Mesenchymal stem cell (in vitro differentiated cells and primary cell): ENCODE measurements at regions not wholly inside any gene's neighbourhood (a gene's known extent, or its start where the extent isn't known, plus 50 kb on each side); places are given as distances from the start of the nearest gene placed in this dataset.

ENCODE experiments used
- DNase-seq: peaks from one replicate; pipeline ENCODE4 v3.0.0-alpha.2; 2013
- H2AFZ ChIP-seq: one replicate; pipeline ENCODE4 v1.6.1; 2013; ENCODE audit warnings: low read depth, mild to moderate bottlenecking, control low read depth, inconsistent platforms, low read length, moderate library complexity
- H2AK5ac ChIP-seq: 2 replicates; pipeline ENCODE4 v1.6.1; 2013; ENCODE audit warnings: low read length, moderate library complexity, mild to moderate bottlenecking, inconsistent platforms; ENCODE audit not compliant: severe bottlenecking
- H2BK120ac ChIP-seq: one replicate; pipeline ENCODE4 v1.6.1; 2013; ENCODE audit warnings: low read depth, mild to moderate bottlenecking, inconsistent platforms, low read length, moderate library complexity
- H2BK12ac ChIP-seq, 2 experiments: one replicate each; pipeline ENCODE4 v1.6.1; 2013; ENCODE audit warnings: inconsistent platforms in 2 of 2, low read length in 2 of 2, mild to moderate bottlenecking in 2 of 2, moderate library complexity in 2 of 2, control low read depth in 1 of 2
- H2BK15ac ChIP-seq: one replicate; pipeline ENCODE4 v1.6.1; 2013; ENCODE audit warnings: mild to moderate bottlenecking, low read depth, inconsistent platforms; ENCODE audit not compliant: poor library complexity, severe bottlenecking
- H2BK5ac ChIP-seq: 2 replicates; pipeline ENCODE4 v1.6.1; 2013; ENCODE audit warnings: low read depth, mild to moderate bottlenecking, low read length, control low read depth, inconsistent platforms; ENCODE audit not compliant: poor library complexity, severe bottlenecking
- H3K14ac ChIP-seq, 2 experiments: one replicate each; pipeline ENCODE4 v1.6.1; 2013; ENCODE audit warnings: inconsistent platforms in 2 of 2, low read length in 2 of 2, control low read depth in 1 of 2, mild to moderate bottlenecking in 1 of 2, moderate library complexity in 1 of 2
- H3K18ac ChIP-seq, 2 experiments: one replicate each; pipeline ENCODE4 v1.6.1; 2013; ENCODE audit warnings: inconsistent platforms in 2 of 2, low read length in 2 of 2, control low read depth in 1 of 2, low read depth in 1 of 2, mild to moderate bottlenecking in 1 of 2
- H3K23ac ChIP-seq, 2 experiments: one replicate each; pipeline ENCODE4 v1.6.1; 2013; ENCODE audit warnings: inconsistent platforms in 2 of 2, low read length in 2 of 2, mild to moderate bottlenecking in 2 of 2, moderate library complexity in 2 of 2, control low read depth in 1 of 2
- H3K27ac ChIP-seq: 2 replicates; pipeline ENCODE4 v1.5.1; 2013; ENCODE audit warnings: mild to moderate bottlenecking, moderate library complexity, low read length, control low read depth, inconsistent platforms; ENCODE audit not compliant: poor library complexity, severe bottlenecking
- H3K27me3 ChIP-seq, 2 experiments: 2 replicates each; pipeline versions ENCODE4 v1.6.1 to v1.7.0; 2013; ENCODE audit warnings: low read length in 2 of 2, mild to moderate bottlenecking in 2 of 2, moderate library complexity in 2 of 2, control low read depth in 1 of 2, inconsistent platforms in 1 of 2; ENCODE audit not compliant: control insufficient read depth in 1 of 2, insufficient read depth in 1 of 2
- H3K36me3 ChIP-seq, 2 experiments: 2 replicates each; pipeline versions ENCODE4 v1.6.1 to v1.7.0; 2013; ENCODE audit warnings: low read length in 2 of 2, control low read depth in 1 of 2, inconsistent platforms in 1 of 2, low read depth in 1 of 2, mild to moderate bottlenecking in 1 of 2; ENCODE audit not compliant: insufficient read depth in 2 of 2, control insufficient read depth in 1 of 2
- H3K4ac ChIP-seq, 2 experiments: one replicate each; pipeline ENCODE4 v1.6.1; 2013; ENCODE audit warnings: inconsistent platforms in 2 of 2, low read length in 2 of 2, mild to moderate bottlenecking in 2 of 2, moderate library complexity in 2 of 2, control low read depth in 1 of 2, low read depth in 1 of 2
- H3K4me1 ChIP-seq: 2 replicates; pipeline ENCODE4 v1.6.1; 2013; ENCODE audit warnings: low read depth, low read length, control low read depth; ENCODE audit not compliant: control insufficient read depth, insufficient read depth
- H3K4me2 ChIP-seq: 2 replicates; pipeline ENCODE4 v1.6.1; 2013; ENCODE audit warnings: low read length, mild to moderate bottlenecking, inconsistent platforms; ENCODE audit not compliant: poor library complexity, severe bottlenecking
- H3K4me3 ChIP-seq, 2 experiments: 2 replicates each; pipeline versions ENCODE4 v1.5.1 to v1.7.0; 2013; ENCODE audit warnings: low read length in 2 of 2, mild to moderate bottlenecking in 2 of 2, control low read depth in 1 of 2, low read depth in 1 of 2; ENCODE audit not compliant: insufficient read depth in 1 of 2
- H3K79me1 ChIP-seq: replicated peaks from 2 replicates; pipeline ENCODE4 v1.6.1; 2013; ENCODE audit warnings: mild to moderate bottlenecking, control low read depth, low read length, inconsistent platforms; ENCODE audit not compliant: poor library complexity, severe bottlenecking
- H3K9ac ChIP-seq: 2 replicates; pipeline ENCODE4 v1.7.0; 2013; ENCODE audit warnings: mild to moderate bottlenecking, low read length, moderate library complexity
- H3K9me3 ChIP-seq: 2 replicates; pipeline ENCODE4 v1.7.0; 2013; ENCODE audit warnings: mild to moderate bottlenecking, low read length; ENCODE audit not compliant: control insufficient read depth
- H4K8ac ChIP-seq: one replicate; pipeline ENCODE4 v1.6.1; 2013; ENCODE audit warnings: inconsistent platforms, mild to moderate bottlenecking, low read length, moderate library complexity
- H4K91ac ChIP-seq: one replicate; pipeline ENCODE4 v1.6.1; 2013; ENCODE audit warnings: mild to moderate bottlenecking, low read length, inconsistent platforms
- whole genome bisulfite sequencing: methylation state at CpG from one replicate; pipeline ENCODE4 v1.1.7; 2013; ENCODE audit warnings: mixed read lengths; 5-methylcytosine and 5-hydroxymethylcytosine counted together

DNA sequence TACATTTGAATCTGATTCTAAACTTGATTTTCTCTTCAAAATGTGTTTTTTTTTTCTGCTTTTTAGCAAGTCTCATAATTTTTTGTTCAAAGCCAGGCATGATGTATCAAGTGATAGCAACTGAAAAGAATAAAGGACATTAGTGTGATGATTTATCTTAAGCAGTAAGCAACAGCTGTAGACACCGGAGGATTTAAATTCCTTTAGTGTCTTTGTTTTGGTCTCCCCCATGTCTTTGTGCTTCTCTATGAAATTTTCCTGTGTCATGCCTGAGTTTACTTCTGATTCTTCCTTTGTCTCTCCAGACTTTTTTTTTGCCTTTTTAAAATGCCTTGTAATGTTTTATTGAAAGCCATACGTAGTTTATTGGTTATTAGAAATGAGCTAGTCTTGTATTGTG lies 934.2 kb upstream of the RAG2 start:
- DNase-seq, result no peak
- H3K27ac ChIP-seq, result no peak overlapping the region
- H3K4me2 ChIP-seq, result no peak overlapping the region
- no peak overlapping the region for H2BK12ac ChIP-seq
- H2BK15ac ChIP-seq, result no peak overlapping the region
- H3K9me3 ChIP-seq, result peaks cover 12% of the 10 kb centered on the region
- WGBS, result 71% methylated on average over 2 of the region's 2 CpGs
- H2AK5ac ChIP-seq, result no peak overlapping the region
- no peak overlapping the region for H2AFZ ChIP-seq
- no peaks in the 10 kb centered on the region for H3K27me3 ChIP-seq
- H4K8ac ChIP-seq, result no peak overlapping the region
- H3K4ac ChIP-seq, result no peak overlapping the region
- no peaks in the 10 kb centered on the region for H3K36me3 ChIP-seq
- no peak overlapping the region for H2BK5ac ChIP-seq
- no peak overlapping the region for H4K91ac ChIP-seq
- no peak overlapping the region for H3K23ac ChIP-seq
- no peaks in the 10 kb centered on the region for H3K79me1 ChIP-seq
- no peaks in the 10 kb centered on the region for H3K4me1 ChIP-seq
- no peak overlapping the region for H3K14ac ChIP-seq
- no peak overlapping the region for H3K4me3 ChIP-seq
- no peak overlapping the region for H3K18ac ChIP-seq
- H2BK120ac ChIP-seq, result no peak overlapping the region
- no peak overlapping the region for H3K9ac ChIP-seq

DNA sequence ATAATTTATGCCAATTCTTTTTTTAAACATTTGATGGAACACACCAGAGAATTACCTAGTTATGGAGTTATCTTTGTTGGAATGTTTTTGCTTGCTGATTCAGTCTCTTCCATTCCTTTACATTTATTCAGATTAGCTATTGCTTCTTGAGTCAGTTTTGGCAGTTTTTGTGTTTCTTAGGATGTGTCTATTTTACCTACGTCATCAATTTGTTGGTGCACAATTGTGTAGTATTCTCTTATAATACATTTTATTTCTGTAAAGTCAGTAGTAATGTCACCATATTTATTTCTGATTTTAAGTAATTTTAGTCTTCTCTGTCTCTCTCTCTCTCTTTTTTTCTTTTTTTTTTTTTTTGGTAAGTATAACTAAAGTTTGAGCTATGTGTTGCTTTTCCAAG lies 929.5 kb upstream of the RAG2 start:
- no CpG with 5 or more reads among the region's 1 CpG for WGBS
- H2BK12ac ChIP-seq, result no peak overlapping the region
- no peak overlapping the region for H3K4me2 ChIP-seq
- H3K18ac ChIP-seq, result no peak overlapping the region
- no peak overlapping the region for H3K9ac ChIP-seq
- no peak for DNase-seq
- no peak overlapping the region for H3K4ac ChIP-seq
- H2BK5ac ChIP-seq, result no peak overlapping the region
- H3K36me3 ChIP-seq, result no peaks in the 10 kb centered on the region
- H2BK120ac ChIP-seq, result no peak overlapping the region
- no peak overlapping the region for H2AK5ac ChIP-seq
- no peak overlapping the region for H2BK15ac ChIP-seq
- no peaks in the 10 kb centered on the region for H3K4me1 ChIP-seq
- H3K79me1 ChIP-seq, result no peaks in the 10 kb centered on the region
- no peak overlapping the region for H3K23ac ChIP-seq
- no peak overlapping the region for H4K8ac ChIP-seq
- no peak overlapping the region for H4K91ac ChIP-seq
- no peak overlapping the region for H3K4me3 ChIP-seq
- H3K9me3 ChIP-seq, result peaks cover 12% of the 10 kb centered on the region
- no peak overlapping the region for H2AFZ ChIP-seq
- H3K27me3 ChIP-seq, result no peaks in the 10 kb centered on the region
- H3K14ac ChIP-seq, result no peak overlapping the region
- no peak overlapping the region for H3K27ac ChIP-seq

DNA sequence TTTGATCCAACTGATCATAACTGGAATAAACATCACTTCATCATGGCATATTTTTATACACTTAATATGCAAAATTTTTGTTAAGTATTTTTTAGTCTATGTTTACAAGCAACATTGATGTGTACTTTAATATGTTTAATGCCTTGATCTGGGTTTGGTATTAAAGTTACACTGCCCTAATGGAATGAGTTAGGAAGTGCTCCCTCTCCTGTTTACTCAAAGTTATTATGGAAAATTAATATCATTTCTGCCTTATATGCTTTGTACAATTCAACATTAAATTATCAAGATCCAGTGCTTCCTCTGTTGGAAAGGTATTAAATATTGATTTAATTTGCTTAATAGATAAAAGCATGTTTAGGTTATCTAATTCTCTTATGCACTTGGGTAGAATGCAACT lies 927.3 kb upstream of the RAG2 start:
- Histone ChIP-seq H3K4me1 (no peaks in the 10 kb centered on the region), H2BK15ac (no peak overlapping the region), H2BK12ac (no peak overlapping the region), H3K27ac (no peak overlapping the region), H3K4ac (no peak overlapping the region), H2BK5ac (no peak overlapping the region), H3K4me2 (no peak overlapping the region), H3K36me3 (no peaks in the 10 kb centered on the region), H2AK5ac (no peak overlapping the region), H3K9me3 (peaks cover 18% of the 10 kb centered on the region), H3K23ac (no peak overlapping the region), H3K18ac (no peak overlapping the region), H4K91ac (no peak overlapping the region), H3K9ac (no peak overlapping the region), H2AFZ (no peak overlapping the region), H3K27me3 (no peaks in the 10 kb centered on the region), H2BK120ac (no peak overlapping the region), H3K4me3 (no peak overlapping the region), H4K8ac (no peak overlapping the region), H3K14ac (no peak overlapping the region), H3K79me1 (no peaks in the 10 kb centered on the region)
- DNase-seq, result no peak

DNA sequence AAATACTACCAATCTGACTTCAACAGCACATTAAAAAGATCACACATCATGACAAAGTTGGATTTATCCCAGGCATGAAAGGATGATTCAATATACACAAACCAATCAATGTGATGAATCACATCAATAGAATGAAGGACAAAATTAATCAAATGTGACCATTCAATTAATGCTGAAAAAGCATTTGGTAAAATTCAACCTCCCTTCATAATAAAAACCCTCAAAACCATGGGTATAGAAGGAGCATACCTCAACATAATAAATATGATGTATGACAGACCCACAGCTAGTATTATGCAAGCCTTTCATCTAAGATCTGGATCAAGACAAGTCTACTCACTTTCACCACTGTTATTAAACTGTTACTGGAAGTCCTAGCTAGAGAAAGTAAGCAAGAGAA lies 921.7 kb upstream of the RAG2 start:
- H3K14ac ChIP-seq, result no peak overlapping the region
- no peak overlapping the region for H3K4me3 ChIP-seq
- no peaks in the 10 kb centered on the region for H3K36me3 ChIP-seq
- peaks cover 30% of the 10 kb centered on the region for H3K9me3 ChIP-seq
- no peak overlapping the region for H2BK5ac ChIP-seq
- H2BK120ac ChIP-seq, result no peak overlapping the region
- no peak overlapping the region for H3K4ac ChIP-seq
- no peak overlapping the region for H2AK5ac ChIP-seq
- H2BK12ac ChIP-seq, result no peak overlapping the region
- H3K4me1 ChIP-seq, result no peaks in the 10 kb centered on the region
- H3K4me2 ChIP-seq, result no peak overlapping the region
- H4K8ac ChIP-seq, result no peak overlapping the region
- H3K9ac ChIP-seq, result no peak overlapping the region
- no peak overlapping the region for H3K18ac ChIP-seq
- no peak overlapping the region for H2AFZ ChIP-seq
- H3K79me1 ChIP-seq, result no peaks in the 10 kb centered on the region
- no peak overlapping the region for H2BK15ac ChIP-seq
- H4K91ac ChIP-seq, result no peak overlapping the region
- H3K23ac ChIP-seq, result no peak overlapping the region
- DNase-seq, result no peak
- H3K27me3 ChIP-seq, result no peaks in the 10 kb centered on the region
- H3K27ac ChIP-seq, result no peak overlapping the region
